ENCODE measurements at regions not wholly inside any gene's neighbourhood (a gene's known extent, or its start where the extent isn't known, plus 50 kb on each side); places are given as distances from the start of the nearest gene placed in this dataset.
"Not testable (repeated sequence)": the region's sequence is repeated elsewhere in the genome, so short reads cannot be mapped to it uniquely, and the experiment has no call there.

DNA sequence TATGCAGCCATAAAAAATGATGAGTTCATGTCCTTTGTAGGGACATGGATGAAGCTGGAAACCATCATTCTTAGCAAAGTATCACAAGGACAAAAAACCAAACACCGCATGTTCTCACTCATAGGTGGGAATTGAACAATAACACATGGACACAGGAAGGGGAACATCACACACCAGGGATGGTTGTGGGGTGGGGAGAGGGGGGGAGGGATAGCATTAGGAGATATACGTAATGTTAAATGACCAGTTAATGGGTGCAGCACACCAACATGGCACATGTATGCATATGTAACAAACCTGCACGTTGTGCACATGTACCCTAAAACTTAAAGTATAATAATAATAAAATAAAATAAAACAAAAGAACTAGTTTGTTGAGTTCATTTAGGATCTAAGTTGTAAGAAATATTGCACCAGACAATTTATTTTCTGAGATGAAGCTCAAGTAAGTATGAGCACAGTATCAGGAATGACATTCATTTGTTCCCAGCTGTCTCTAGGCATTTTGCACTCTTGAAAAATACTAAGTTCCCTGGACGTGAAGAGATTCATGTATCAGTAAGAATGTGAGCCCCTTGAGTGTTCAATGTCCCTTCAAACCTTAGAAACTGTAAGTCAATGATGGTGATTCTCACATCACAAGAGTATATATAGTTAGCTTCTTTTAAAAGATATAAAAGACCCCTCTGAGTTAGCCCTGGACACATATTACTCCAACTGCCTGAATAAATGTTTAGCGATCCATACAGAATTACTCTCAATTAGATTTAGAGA lies 1519.3 kb upstream of the TPTE start:
- not testable (repeated sequence) for FAIRE-seq

DNA sequence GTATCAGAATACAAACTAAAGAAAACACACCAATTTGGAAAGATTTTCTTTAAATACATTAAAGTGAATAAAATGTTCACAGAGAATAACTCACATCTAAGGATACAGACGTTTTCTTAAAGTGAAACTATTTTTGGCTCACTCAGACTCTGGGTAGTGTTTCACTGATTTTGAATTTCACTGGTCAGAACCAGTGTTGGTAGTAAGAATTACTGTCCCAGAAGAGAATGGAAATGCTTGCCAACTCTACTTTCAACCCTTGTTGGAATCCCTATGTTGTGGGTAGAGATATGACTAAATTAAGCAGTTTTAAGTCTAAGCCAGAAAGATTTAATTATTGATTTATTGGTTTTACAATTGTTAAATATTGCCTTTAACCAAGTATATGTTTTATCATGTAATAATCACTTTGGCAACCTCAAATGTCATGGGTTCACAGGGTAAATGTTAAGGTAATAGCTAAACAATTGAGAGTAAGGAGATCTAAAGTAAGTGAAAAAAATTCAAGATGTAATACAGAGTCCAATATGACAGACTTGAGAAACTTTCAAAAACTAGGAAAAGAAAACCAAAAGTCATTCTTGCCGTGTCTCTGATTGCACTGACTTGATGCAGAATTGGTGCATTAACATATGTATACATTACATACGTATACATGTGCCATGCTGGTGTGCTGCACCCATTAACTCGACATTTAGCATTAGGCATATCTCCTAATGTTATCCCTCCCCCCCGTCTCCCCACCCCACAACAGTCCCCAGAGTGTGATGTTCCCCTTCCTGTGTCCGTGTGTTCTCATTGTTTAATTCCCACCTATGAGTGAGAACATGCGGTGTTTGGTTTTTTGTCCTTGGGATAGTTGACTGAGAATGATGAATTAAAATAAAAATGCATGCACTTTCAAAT lies 1517.2 kb upstream of the TPTE start:
- not testable (repeated sequence) for FAIRE-seq

DNA sequence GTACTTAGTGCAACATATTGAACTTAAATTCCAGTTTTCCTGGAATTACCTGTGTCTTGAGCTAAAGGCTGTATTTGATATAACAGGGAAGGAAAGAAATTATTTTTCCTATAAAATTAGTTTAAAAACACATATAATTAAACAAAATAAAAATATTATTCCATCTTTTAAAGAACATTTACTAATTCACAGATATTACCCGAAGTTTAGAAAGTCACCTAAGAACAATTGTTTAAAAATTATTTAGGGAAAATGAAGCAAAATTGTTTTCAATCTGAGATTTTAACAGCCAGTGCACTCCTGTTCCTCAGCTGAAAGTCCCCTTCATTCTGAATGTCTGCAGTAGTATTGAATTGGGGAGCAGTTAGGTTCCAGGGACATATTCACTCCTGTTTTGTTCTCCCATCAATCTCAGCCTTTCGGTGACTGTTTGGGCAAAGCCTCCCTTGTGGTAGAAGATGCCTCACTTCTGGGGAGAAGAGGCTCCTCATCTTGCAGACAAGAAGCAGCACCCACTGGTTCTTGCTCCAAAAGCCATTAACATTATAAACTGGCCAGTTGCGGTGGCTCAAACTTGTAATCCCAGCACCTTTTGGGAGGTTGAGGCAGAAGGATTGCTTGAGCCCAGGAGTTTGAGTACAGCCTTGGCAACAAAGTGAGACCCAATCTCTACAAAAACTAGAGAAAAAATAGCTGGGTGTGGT lies 1516.4 kb upstream of the TPTE start:
- FAIRE-seq = not testable (repeated sequence)

DNA sequence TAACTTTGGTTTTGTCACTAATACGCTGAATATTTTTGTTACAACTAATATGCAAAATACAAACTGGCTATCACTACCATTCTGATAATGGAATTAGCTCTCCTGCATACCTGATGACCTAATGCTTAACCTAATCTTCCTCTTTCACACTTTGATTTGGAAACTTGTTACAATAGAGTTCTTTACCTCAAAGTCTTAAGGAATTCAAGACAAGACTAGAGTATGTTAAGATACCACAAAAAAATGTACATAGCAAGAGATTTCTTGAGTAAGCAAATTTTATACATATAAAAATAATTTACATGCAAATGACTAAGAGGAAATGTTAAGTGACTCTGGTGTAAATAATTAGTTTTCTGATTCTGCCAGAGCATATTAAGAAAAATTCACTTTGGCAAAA lies 1515.7 kb upstream of the TPTE start:
- FAIRE-seq = not testable (repeated sequence)

DNA sequence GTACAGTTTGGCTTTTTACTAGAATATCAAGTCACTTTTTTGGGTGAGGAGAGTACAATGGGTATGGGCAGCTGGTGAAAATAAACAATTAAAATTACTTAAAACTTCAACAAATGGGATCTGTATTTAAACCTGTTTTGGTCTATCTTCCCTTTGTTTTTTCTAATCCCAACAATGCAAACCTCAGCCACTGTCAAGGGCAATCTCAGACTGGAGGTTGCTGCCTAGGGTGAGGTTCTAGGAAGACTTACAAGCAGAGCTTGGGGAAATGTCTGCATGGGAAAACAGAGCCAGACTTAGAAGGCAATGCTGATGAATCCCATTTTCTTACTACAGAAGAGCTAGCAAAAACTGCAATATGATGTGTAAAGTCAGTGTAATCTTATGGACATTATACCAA lies 1515.3 kb upstream of the TPTE start:
- FAIRE-seq = not testable (repeated sequence)

DNA sequence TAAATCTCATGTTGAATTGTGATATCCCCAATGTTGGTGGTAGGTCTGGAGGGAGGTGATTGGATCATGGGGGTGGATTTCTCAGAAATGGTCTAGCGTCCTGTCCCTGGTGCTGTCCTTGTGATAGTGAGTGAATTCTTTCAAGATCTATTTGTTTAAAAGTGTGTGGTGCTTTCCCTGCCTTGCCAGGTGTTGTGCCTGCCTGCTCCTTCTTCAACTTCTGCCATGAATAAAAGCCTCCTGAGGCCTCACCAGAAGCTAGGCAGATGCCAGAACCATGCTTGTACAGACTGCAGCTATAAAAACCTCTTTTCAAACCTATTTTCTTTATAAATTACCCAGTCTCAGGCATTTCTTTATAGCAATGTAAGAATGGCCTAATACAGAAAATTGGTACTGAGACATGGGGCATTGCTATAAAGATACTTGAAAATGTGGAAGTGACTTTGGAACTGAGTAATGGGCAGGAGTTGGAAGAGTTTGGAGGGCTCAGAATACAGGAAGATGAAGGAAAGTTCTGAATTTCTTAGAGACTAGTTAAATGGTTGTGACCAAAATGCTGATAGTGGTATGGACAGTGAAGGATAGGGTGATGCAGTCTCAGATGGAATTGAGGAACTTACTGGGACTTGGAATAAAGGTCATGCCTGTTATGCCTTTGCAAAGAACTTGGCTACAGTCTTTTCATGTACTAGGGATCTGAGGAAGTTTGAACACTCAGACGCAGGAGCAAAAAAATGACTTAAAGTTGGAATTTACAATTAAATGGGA lies 1514.6 kb upstream of the TPTE start:
- FAIRE-seq = not testable (repeated sequence)

DNA sequence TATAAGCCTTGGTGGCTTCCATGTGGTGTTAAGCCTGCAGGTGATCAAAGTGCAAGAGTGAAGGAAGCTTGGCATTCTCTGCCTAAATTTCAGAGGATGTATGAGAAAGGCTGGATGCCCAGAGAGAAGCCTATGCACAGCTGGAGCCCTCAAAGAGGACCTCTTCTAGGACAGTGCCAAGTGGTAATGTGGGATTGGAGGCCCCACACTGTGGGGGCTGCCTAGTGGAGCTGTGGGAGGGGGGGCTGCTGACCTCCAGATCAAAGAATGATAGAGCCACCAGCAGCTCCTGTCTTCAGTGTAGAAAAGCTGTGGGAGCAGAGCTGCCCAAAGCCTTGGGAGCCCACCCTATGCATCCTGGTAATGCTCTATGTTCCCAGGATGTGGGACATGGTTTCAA lies 1512.7 kb upstream of the TPTE start:
- FAIRE-seq = no peak

DNA sequence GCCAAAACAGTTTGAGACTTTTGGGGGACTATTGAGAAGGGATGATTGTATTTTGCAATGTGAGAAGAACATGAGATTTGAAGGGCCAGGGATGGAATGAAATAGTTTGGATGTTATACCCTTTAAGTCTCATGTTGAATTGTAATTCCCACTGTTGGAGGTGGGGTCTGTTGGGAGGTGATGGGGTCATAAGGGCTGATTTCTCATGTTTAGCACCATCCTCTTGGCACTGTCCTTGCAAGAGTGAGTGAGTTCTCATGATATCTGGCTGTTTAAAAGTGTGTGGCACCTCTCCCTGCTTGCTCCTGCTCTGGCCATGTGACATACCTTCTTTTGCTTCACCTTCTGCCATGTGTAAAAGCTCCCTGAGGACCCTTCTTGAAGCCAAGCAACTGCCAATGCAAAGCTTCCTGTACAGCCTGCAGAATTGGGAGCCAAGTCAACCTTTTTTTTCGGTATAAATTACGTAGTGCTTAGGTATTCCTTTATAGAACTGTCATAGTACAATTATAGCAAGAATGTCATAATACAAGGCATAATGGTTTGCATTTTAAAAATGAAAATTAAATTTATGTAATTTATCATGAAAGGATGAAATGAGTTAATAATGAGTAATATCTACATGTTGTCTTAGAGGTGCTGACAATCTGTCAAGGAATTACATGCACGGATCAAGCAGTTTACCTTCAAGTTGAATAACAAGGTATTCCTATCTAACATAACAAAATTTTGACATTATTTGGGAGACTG lies 1511.9 kb upstream of the TPTE start:
- not testable (repeated sequence) for FAIRE-seq

DNA sequence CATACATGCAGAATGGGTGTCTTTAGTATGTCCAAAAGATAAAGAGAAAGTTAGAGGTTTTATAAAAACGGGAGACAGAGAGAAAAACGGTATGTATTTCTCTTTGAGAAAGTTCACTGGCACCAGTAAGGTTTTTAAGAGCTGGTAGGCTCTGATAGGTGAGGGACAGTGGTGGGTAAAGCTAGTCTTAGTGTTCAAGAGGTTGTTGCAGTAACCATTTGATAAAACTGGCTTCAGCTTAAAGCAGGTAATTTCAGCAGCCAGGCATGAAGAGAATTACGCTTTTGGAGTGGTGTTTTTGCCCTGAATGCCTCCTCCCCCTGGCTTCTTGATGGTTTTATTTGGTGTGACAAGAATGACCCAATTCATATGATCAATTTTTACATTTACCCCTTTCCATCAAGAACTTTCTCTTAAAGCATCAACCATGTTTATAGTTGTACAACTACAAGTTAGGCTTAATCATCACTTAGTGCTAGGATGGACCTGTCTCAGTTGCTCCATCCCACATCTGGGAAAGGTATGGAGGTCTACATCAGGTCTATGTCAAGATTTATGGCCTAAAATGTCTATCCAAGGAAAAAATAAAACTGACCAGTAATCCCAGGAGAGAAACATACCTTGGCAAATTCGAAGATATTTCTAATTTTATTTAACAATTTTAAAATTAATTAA lies 1511.1 kb upstream of the TPTE start:
- not testable (repeated sequence) for FAIRE-seq

DNA sequence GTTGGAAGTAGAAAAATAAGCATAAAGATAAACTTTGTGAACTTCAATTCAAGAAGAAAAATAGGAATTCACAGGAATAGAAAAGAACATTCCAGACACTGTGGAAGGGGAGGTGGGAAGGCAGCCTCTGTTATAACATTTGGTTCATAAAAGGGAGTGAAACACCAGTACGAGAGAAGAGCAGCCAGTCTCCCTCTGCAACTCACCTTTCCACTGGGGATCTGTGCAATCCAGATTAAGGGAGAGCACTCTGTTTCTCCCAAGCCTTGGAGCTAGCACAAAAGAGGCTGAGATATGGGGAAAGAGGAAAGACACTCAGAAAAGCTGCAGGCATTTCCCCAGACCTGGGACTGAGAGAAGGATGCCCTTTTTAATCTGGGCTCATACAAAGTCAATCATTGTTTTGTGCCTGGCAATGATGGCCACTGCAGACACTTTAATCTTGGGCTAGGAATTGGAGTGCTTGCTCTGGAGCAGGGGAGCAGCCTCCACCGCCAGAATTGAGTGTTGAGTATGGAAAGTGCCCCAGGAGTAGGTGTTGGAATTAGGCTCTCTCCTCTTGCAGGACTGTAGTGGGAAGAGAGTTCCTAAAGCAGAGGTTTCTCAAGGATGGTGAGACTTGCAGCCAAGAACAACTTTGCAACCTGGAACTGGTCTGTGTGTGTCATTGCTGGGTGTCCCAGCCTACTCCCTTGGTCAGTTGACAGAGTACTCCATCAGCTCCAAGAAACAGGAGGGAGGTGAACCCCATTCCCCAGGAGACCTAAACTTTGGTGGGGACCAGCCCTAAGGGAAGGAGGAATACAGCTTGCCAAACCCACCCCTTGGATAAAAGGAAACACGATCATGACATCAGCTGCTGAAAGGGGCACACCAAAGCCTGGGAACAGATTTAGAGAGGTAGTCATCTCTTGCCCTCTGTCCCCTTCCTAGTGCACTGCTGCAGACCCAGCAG lies 1510.2 kb upstream of the TPTE start:
- FAIRE-seq = not testable (repeated sequence)

DNA sequence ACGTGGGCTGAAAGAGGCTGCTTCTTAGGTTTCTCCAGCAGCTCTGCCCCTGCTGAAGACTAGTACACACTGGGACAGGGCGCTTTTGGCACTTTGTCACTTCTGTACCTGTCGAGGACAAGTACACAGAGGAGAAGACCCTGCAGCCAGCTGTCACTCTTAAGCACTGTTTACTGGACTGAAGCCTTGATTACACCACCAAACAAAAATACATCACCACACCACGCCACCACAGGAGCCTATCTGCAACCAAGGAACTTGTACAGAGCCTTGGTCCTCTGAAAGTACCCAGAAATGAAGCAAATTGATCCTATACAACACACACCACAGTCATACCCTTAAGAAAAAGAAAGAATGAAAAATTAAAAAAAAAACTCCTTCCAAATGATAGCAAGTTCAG lies 1509.5 kb upstream of the TPTE start:
- FAIRE-seq = not testable (repeated sequence)

DNA sequence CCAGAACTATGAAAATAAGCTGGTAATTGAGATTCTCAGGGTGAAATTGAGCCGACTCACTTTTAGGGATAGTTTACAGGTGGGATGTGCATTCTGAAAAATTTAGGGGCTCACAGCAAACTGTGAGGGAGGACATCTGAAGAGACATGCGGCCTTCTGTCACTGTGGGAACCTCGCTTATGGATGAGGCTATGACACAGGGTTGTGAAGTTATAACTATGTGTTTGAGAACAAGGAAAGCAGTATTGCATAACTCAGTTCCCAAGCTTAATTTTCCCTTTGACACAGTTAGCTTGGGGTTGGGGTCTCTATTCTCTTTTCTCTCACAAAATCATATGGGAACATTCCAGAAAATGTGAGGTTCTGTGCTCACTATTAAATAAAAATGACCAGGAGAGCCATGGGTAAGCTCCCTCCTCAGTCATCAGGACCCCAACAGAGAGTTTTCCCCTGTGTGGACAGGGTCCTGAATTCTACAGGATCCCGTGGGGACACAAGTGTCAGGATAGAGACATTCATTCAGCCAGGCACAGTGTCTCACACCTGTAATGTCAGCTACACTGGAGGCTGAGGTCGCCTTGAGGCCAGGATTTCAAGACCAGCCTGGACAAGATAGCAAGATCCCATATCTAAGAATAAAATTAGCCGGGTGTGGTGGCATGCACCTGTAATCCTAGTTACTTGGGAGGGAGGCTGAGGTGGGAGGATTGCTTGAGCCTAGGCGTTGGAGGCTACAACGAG lies 1507.7 kb upstream of the TPTE start:
- FAIRE-seq = not testable (repeated sequence)

DNA sequence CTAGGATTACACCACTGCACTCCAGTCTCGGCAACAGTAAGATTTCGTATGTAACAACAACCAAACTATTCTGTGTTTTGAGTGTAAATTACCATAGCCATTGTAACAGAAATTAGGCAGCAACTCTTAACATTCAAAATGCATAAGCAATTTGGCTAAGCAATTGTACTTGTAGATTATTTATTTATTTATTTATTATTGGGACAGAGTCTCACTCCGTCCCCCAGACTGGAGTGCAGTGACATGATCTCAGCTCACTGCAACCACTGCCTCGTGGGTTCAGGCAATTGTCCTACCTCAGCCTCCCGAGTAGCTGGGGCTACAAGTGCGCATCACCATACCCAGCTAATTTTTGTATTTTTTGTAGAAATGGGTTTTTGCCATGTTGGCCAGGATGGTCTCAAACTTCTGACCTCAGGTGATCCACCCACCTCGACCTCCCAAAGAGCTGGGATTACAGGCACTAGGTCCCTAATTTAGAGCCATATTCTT lies 1507.1 kb upstream of the TPTE start:
- not testable (repeated sequence) for FAIRE-seq

DNA sequence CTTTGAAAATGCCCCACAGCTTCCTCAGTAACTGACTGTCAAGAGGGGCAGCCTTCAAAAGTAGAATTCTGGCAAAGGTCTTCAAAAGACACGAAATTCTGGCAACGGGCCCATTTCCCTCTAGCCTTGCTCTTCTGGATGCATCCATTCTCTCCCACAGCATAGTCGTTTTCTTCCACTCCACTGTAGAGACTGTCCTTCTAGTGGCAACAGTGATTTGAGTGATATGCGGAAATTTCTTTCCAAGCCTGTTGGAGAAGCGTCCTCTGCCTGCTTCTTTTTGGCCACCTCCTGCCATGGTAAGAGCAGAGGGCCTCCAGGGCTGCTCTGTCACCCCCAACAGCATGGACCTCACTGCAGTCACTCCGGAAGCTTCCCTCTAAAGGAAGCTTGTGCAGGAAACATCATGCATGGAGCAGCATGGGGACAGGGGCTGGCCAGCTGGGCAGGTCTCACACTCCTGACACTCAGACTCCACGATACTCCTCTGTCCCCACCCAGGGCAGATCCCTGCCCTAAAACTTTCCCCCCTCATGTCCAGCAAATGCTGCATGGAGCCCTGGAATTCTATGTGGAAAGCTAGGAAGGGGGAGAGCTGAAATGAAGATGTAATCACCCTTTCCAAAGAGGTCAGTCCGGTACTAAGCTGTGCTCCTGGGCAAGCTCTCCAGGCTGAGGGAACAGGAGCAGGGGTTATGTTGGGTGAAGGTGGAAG lies 1505.7 kb upstream of the TPTE start:
- not testable (repeated sequence) for FAIRE-seq

DNA sequence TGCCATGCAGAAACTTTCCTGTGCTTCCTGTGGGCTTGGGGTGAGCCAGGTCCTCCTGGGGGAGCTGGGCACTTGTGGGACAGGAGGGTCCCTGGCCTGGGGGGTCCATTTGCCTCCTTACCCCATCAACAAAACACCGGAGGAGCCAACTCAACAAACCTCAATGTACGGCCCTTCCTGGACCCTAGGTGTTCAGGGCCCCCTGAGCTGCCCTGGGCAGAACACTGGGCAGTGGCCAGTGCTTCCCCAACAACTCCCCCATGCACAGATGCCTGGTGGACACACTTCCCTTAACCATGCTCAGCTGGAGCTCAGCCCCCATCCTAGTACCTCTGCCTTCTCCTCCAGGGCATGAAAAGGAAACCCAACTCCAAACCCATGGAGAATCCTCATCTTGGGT lies 1504.2 kb upstream of the TPTE start:
- FAIRE-seq = not testable (repeated sequence)

DNA sequence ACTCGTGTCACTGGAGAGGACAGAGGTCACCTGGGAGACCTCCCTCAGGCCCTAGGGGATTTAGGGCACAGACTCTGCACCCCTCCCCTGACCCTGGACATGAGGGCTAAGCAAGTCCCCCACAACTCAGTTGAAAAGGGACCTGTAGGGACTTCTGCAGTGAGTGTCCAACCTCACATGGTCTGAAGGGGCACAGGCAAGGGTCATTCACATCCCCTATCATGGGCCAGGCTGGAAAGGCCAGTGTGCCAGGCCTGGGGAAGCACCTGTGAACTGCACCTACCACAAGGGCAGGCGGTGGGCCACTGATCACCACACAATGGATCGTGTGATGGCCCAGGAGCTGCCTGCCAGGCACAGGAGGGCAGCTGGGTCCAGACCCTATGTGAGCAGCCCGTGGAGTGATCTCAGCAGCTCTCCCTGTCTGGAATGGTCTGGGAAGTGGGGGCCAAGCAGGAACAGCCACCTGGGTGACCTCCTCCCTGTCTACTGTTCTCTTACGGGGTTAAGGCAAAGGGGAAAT lies 1502.6 kb upstream of the TPTE start:
- FAIRE-seq = not testable (repeated sequence)

DNA sequence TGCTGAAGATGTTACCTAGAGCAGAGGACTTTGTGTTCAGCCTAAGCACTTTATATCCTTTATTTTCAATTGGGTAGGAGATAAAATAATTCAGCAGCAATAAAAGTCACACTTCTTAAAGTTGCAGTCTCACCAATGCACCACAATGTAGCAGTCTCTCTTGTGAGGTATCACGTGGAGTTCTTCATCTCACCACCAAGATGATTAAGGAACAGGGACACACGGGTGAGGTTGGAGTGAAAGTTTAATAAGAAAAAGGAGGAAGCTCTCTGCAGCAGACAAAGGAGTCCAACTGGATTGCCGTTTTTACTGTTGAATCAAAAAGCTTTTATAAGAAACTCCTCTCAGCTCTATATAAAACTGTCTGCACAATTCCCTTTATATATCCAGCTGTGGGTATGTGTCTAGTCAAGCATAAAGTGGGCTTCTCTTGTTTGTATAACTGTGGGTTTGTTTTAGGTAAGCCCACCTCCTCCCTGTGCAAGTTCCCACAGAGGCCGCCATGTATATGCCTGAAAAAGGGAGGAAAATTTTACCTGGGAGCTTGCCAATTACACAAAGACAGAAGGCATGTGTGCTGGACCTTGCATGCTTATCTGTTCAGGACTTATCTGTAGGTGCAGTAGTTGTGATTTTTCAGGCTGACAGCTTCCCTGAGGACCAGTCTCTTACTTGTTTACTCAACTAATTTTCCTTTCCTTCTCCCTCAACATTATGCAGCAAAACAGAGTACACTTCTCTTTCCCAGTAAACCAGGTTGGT lies 1497.2 kb upstream of the TPTE start:
- FAIRE-seq = not testable (repeated sequence)
